ENCODE measurements at regions not wholly inside any gene's neighbourhood (a gene's known extent, or its start where the extent isn't known, plus 50 kb on each side); places are given as distances from the start of the nearest gene placed in this dataset.

GRCh38 chr9:75551861-75552260 lies 338.6 kb upstream of the PCSK5 start:
- no peak for TF ChIP-seq CTCF (IDR thresholded peaks at IDR 0.05; ENCODE audit: poor library complexity, severe bottlenecking)
- no peak for TF ChIP-seq EZH2 (IDR thresholded peaks at IDR 0.05; ENCODE audit: borderline replicate concordance, insufficient read depth, low read length, poor library complexity, severe bottlenecking)
- TF ChIP-seq TAF1 (IDR thresholded peaks at IDR 0.05; ENCODE audit: low read depth): no peak
